Common myeloid progenitor, CD34-positive (primary cell): ENCODE measurements at regions not wholly inside any gene's neighbourhood (a gene's known extent, or its start where the extent isn't known, plus 50 kb on each side); places are given as distances from the start of the nearest gene placed in this dataset.

Experiments
- CTCF ChIA-PET: fragments of 350-600 bp; sonication (Branson Sonifier 250); formaldehyde crosslinking; loops from one replicate; lab custom pipeline; 2021; ENCODE audit warnings: antibody characterized with exemption; lab: Charles Lee
- POLR2A ChIA-PET: fragments of 350-600 bp; sonication (Branson Sonifier 250); formaldehyde crosslinking; loops from one replicate; lab custom pipeline; 2021; ENCODE audit warnings: antibody characterized with exemption; lab: Charles Lee
- DNase-seq, 3 donors: peaks; one replicate each; pipeline versions ENCODE4 v3.0.0 to v3.0.0-alpha.2; 2013
- H3K27ac ChIP-seq, 2 experiments: 1 replicate in 1 of 2; 2 replicates in 1 of 2; pipeline ENCODE4 v1.7.0; 2013; ENCODE audit warnings: inconsistent platforms in 2 of 2, low read length in 2 of 2, mild to moderate bottlenecking in 2 of 2, low read depth in 1 of 2, moderate library complexity in 1 of 2; ENCODE audit not compliant: severe bottlenecking in 2 of 2, insufficient read depth in 1 of 2, poor library complexity in 1 of 2
- H3K27me3 ChIP-seq, 5 experiments: replicated peaks in 2 of 5; 1 replicate in 3 of 5; 2 replicates in 2 of 5; pipeline versions ENCODE4 v1.6.1 to v1.7.0; 2013; ENCODE audit warnings: low read length in 4 of 5, mild to moderate bottlenecking in 2 of 5, moderate library complexity in 2 of 5, inconsistent platforms in 1 of 5; ENCODE audit not compliant: insufficient read depth in 5 of 5, control insufficient read depth in 4 of 5
- H3K36me3 ChIP-seq, 4 experiments: 1 replicate in 2 of 4; 2 replicates in 2 of 4; pipeline versions ENCODE4 v1.6.1 to v1.7.0; 2013; ENCODE audit warnings: low read length in 3 of 4, control low read depth in 1 of 4, mild to moderate bottlenecking in 1 of 4; ENCODE audit not compliant: control insufficient read depth in 4 of 4, insufficient read depth in 4 of 4
- H3K4me1 ChIP-seq, 4 experiments: 1 replicate in 3 of 4; 2 replicates in 1 of 4; pipeline versions ENCODE4 v1.6.1 to v1.7.1; 2013; ENCODE audit warnings: low read length in 3 of 4, mild to moderate bottlenecking in 3 of 4, control low read depth in 1 of 4, inconsistent platforms in 1 of 4, moderate library complexity in 1 of 4; ENCODE audit not compliant: control insufficient read depth in 4 of 4, insufficient read depth in 4 of 4; ENCODE audit errors: control extremely low read depth in 1 of 4
- H3K4me3 ChIP-seq, 7 experiments: 1 replicate in 4 of 7; 2 replicates in 3 of 7; pipeline versions ENCODE4 v1.5.1 to v1.7.0; 2013; ENCODE audit warnings: mild to moderate bottlenecking in 7 of 7, low read length in 6 of 7, moderate library complexity in 6 of 7, inconsistent platforms in 2 of 7, low read depth in 2 of 7, control low read depth in 1 of 7; ENCODE audit not compliant: insufficient read depth in 4 of 7, control insufficient read depth in 1 of 7; ENCODE audit errors: extremely low read depth in 1 of 7
- H3K9me3 ChIP-seq, 5 experiments: 1 replicate in 4 of 5; 2 replicates in 1 of 5; pipeline versions ENCODE4 v1.6.1 to v1.7.1; 2013; ENCODE audit warnings: low read length in 4 of 5, mild to moderate bottlenecking in 2 of 5, inconsistent platforms in 1 of 5, low read depth in 1 of 5, moderate library complexity in 1 of 5; ENCODE audit not compliant: control insufficient read depth in 4 of 5, insufficient read depth in 2 of 5; ENCODE audit errors: control extremely low read depth in 1 of 5
- WGBS: methylation state at CpG from one replicate; pipeline ENCODE4 v1.1.5; 2013; ENCODE audit not compliant: insufficient coverage; 5-methylcytosine and 5-hydroxymethylcytosine counted together

DNA sequence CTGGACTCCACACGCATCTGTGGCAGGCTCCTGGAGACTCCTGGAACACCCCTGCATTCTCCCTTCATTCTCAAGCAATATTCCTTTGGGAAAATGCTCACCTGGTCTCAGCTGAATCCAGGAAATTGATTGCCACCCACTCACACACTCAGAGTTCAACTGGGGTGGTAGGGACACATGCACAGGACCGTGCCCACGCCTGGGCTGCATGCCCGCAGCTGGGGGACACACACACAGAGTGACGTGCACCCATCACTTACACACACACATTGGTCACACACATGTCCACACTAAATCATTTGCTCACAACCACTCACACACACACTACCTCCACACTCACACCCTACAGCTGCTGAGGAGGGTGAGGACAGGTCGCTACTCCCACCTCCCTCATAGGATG lies 84.8 kb downstream of the ENGASE start:
- POLR2A ChIA-PET = no interaction called here
- Histone ChIP-seq H3K27me3 (peaks cover 0 to 4% (median 0%) of the 10 kb centered on the region in 5 experiments), H3K27ac (no peak overlapping the region)

DNA sequence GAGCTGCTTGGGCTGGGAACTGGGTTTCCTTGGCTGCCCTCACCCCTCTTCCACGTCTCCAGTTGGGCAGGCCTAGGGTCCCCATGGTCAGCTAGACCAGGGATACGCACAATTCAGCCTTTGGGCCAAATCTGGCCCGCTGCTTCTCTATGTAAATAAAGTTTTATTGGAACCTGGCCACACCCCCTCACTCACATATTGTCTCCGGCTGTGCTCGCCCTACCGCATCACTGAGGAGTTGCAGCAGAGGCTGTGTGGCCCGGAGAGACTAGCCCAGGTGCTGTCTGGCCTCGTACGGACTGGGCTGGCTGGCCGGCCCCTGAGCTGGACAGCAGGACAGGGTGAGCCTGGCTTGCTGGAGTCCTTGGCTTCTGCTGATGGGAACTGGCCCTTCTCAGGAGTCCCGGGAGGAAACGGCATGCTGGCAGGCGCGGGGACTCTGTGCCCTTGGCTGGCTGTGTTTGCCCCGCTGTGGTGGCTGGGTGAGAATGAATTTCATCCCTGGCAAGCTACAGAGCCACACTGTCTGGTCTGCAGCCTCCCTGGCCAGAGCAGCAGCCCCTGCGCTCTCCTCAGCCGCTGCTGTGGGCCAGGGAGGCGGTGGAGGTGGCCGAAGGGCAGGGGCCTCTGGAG lies 82.0 kb downstream of the ENGASE start:
- POLR2A ChIA-PET = no interaction called here
- no peaks in the 10 kb centered on the region for H3K9me3 ChIP-seq
- no peak overlapping the region for H3K4me3 ChIP-seq
- CTCF ChIA-PET = no interaction called here
- H3K36me3 ChIP-seq = no peaks in the 10 kb centered on the region
- H3K4me1 ChIP-seq = peaks cover 0 to 4% (median 4%) of the 10 kb centered on the region in 4 experiments
- no peak overlapping the region for H3K27ac ChIP-seq
- no peak for DNase-seq
- WGBS = 90% methylated on average over 17 of the region's 19 CpGs
- peaks cover 0 to 22% (median 3%) of the 10 kb centered on the region in 5 experiments for H3K27me3 ChIP-seq

More for the DNA sequence above, 84.8 kb downstream of the ENGASE start:
- Histone ChIP-seq H3K36me3 (no peaks in the 10 kb centered on the region), H3K4me3 (no peak overlapping the region), H3K9me3 (no peaks in the 10 kb centered on the region), H3K4me1 (peaks cover 0 to 9% (median 6%) of the 10 kb centered on the region in 4 experiments)
- CTCF ChIA-PET = no interaction called here
- WGBS = 100% methylated on average over 5 of the region's 6 CpGs
- no peak for DNase-seq

DNA sequence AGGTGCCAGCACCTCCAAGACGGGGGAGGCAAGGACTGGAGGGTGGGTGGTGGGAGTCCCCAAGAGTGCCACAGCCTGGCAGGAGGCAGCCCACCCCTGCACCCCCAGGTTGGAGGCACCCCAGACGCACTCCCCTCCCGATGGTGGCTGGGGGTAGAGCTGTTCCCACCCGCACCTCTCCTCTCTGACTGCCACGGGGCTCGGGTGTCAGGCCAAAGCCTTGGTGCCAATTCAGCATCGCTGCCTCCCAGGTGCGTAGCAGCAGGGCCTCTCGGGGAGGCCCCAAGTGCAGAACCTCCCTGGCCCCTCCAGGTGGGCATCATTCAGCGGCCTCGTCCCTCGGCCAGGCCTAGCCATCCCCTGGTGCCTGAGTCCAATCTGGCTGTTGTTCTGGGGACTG lies 81.1 kb downstream of the ENGASE start:
- Histone ChIP-seq H3K4me1 (no peaks in the 10 kb centered on the region), H3K27me3 (peaks cover 0 to 26% (median 3%) of the 10 kb centered on the region in 5 experiments), H3K4me3 (no peak overlapping the region), H3K9me3 (no peaks in the 10 kb centered on the region), H3K27ac (no peak overlapping the region), H3K36me3 (no peaks in the 10 kb centered on the region)
- DNase-seq = no peak
- 91% methylated on average over 11 of the region's 12 CpGs for WGBS
- POLR2A ChIA-PET = no interaction called here
- CTCF ChIA-PET = no interaction called here

DNA sequence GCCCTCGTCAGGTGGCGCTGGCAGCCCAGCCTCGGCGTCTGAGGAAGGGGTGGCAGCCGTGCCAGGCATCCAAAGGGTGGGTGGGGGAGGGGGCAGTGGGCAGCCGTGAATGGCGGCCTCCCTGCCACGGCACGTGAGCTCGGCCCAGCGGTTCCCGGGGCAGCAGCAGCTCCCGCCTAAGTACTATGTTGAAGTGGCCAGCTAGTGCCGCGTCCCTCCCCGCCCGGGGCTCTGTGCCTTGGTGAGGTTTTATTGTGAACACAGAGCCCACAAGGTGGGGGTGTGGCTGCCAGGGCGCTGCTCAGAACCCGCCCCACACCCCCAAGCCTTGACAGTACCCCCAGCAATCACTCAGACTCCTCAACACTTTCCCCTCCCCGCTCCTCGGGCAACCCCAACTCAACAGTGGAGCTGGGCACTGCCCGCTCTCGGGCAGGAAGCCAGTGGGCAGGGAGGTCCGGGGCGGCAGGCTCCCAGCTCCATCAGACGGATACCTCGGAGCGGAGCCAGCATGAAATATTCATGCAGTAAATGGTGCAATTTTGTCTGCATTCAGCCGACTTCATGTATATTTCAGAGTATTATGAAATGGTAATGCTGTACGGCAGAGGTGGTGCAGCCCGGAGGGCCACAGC lies 80.4 kb downstream of the ENGASE start:
- WGBS = 89% methylated on average over 17 of the region's 31 CpGs
- H3K27me3 ChIP-seq = peaks cover 0 to 27% (median 3%) of the 10 kb centered on the region in 5 experiments
- ChIA-PET POLR2A (no interaction called here), CTCF (no interaction called here)
- no peaks in the 10 kb centered on the region for H3K4me1 ChIP-seq
- no peak for DNase-seq
- H3K9me3 ChIP-seq = no peaks in the 10 kb centered on the region
- H3K36me3 ChIP-seq = no peaks in the 10 kb centered on the region
- no peak overlapping the region for H3K27ac ChIP-seq
- no peak overlapping the region for H3K4me3 ChIP-seq

DNA sequence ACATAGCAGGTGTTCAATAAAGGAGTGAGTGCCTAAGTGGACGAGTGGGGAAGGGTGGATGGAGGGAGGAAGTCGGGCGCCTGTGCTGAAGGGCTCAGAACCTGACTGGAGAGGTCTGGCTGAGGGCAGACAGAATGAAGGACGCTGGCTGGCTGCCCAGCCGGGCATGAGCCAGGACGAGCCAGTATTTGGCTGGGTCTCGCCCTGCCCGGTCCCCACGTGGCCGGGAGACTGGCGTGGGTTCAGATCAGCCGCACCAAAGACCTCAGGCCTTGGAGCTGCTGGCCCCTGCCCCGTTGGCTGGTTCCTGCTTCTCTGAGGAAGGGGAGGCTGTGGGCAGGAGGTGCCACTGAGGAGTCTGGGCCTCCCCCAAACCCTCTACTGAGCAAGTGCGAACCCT lies 79.8 kb downstream of the ENGASE start:
- Histone ChIP-seq H3K27ac (no peak overlapping the region), H3K9me3 (no peaks in the 10 kb centered on the region), H3K4me1 (no peaks in the 10 kb centered on the region), H3K4me3 (no peak overlapping the region), H3K27me3 (peaks cover 0 to 27% (median 3%) of the 10 kb centered on the region in 5 experiments), H3K36me3 (no peaks in the 10 kb centered on the region)
- DNase-seq = no peak
- WGBS = 73% methylated on average over 13 of the region's 14 CpGs
- ChIA-PET CTCF (no interaction called here), POLR2A (no interaction called here)

DNA sequence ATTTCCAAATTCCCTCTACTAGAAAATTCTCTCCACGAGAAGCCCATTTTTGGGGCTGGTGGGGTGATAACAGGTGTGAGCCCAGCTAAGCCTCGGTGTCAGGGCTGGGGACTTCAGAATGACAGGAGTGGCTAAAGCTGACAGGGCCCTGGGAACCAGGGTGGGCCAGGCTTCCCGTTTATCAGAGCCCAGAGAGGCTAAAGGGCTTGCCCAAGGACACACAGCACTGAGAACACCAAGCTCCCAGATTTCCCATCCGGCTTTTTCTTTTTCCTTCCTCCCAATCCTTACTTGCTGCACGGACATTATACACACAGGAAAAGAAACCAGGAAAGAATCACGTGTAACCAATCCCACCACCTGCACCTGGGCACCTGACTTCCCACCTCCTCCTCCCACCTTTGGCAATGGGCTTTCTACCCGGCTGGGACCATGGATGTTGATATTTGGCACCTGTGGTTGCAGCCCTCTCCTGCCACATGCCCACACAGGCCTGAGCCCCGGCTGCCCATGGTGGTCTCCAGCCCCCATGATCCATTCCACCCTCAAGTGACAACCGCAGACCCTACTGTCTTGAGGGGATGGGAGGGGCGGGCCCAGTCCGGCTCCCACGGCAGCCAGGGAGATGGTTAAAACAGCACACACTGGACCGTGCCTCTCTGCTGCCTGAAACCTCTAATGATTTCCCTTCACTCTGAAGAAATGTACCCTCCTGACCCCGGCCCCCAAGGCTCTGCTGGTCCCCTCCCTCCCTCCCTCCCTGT lies 78.9 kb downstream of the ENGASE start:
- 83% methylated on average over 10 of the region's 14 CpGs for WGBS
- no peaks in the 10 kb centered on the region for H3K9me3 ChIP-seq
- no peak overlapping the region for H3K27ac ChIP-seq
- H3K4me3 ChIP-seq = no peak overlapping the region
- H3K4me1 ChIP-seq = no peaks in the 10 kb centered on the region
- peaks cover 0 to 27% (median 3%) of the 10 kb centered on the region in 5 experiments for H3K27me3 ChIP-seq
- DNase-seq = no peak
- ChIA-PET CTCF (no interaction called here), POLR2A (no interaction called here)
- H3K36me3 ChIP-seq = no peaks in the 10 kb centered on the region

DNA sequence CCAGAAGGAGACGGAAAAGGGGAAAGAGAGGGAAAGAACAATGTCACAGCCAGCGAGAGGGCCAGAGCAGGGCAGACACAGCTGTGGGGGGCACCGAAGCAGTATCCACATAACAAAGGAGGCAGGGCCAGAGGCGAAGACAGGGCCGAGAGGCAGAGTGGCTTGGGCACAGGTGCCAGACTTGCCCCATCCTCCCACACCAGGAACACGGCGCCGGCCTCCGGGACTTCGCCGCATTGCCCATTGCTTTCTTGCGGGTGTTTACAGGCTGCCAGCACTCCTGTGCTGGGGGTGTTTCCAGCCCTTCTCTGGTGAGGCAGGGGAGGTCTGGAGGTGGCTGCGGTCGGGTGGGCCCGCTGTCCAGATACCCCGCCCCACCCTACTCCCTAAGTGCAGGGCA lies 78.0 kb downstream of the ENGASE start:
- Histone ChIP-seq H3K27ac (no peak overlapping the region), H3K27me3 (peaks cover 0 to 27% (median 3%) of the 10 kb centered on the region in 5 experiments), H3K4me3 (no peak overlapping the region), H3K4me1 (no peaks in the 10 kb centered on the region), H3K9me3 (no peaks in the 10 kb centered on the region), H3K36me3 (no peaks in the 10 kb centered on the region)
- CTCF ChIA-PET = no interaction called here
- 35% methylated on average over 13 of the region's 16 CpGs for whole genome bisulfite sequencing
- DNase-seq = no peak
- POLR2A ChIA-PET = no interaction called here
